ENCODE measurements at regions not wholly inside any gene's neighbourhood (a gene's known extent, or its start where the extent isn't known, plus 50 kb on each side); places are given as distances from the start of the nearest gene placed in this dataset.

- Histone ChIP-seq H3K4ac (ENCODE audit: low read depth, low read length) (no peak overlapping the region), H3K27ac (ENCODE audit: low read depth, low read length) (no peak overlapping the region), H3K27me3 (ENCODE audit: insufficient read depth, low read length) (no peaks in the 10 kb centered on the region), H3K18ac (ENCODE audit: low read length) (no peak overlapping the region), H3K9ac (ENCODE audit: low read length) (no peak overlapping the region), H2BK120ac (ENCODE audit: insufficient read depth, low read length, poor library complexity) (no peak overlapping the region), H2AK5ac (ENCODE audit: low read length) (no peak overlapping the region), H3K79me1 (ENCODE audit: low read length) (no peaks in the 10 kb centered on the region), H4K12ac (ENCODE audit: low read depth, low read length) (no peak overlapping the region), H3K79me2 (ENCODE audit: control insufficient read depth, insufficient read depth, low read length, poor library complexity) (no peaks in the 10 kb centered on the region), H2BK12ac (ENCODE audit: low read length) (no peak overlapping the region), H3K4me2 (ENCODE audit: low read length) (no peak overlapping the region), H3K4me3 (ENCODE audit: low read depth, low read length) (no peak overlapping the region), H2AFZ (ENCODE audit: insufficient read depth, low read length, poor library complexity) (no peak overlapping the region), H4K91ac (ENCODE audit: low read depth, low read length) (no peak overlapping the region), H3K23ac (ENCODE audit: low read length) (no peak overlapping the region), H4K8ac (ENCODE audit: low read depth, low read length) (no peak overlapping the region), H3K4me1 (ENCODE audit: control insufficient read depth in 1 of 2, insufficient read depth in 2 of 2, low read length in 2 of 2) (no peaks in the 10 kb centered on the region), H2BK5ac (ENCODE audit: low read depth, low read length, poor library complexity) (no peak overlapping the region), H3K36me3 (ENCODE audit: control insufficient read depth in 1 of 2, insufficient read depth in 2 of 2, low read length in 2 of 2) (peaks cover 0 to 1% of the 10 kb centered on the region in 2 experiments), H3K14ac (ENCODE audit: low read length) (no peak overlapping the region), H3K9me3 (ENCODE audit: insufficient read depth, low read depth, low read length) (no peaks in the 10 kb centered on the region)
- WGBS (ENCODE audit: extremely low coverage, insufficient coverage, insufficient read length), result no CpG with 5 or more reads among the region's 6 CpGs
- no peak for DNase-seq
Measured at GRCh38 chr2:172339371-172340010, 87.9 kb upstream of the ITGA6 start.

DNA sequence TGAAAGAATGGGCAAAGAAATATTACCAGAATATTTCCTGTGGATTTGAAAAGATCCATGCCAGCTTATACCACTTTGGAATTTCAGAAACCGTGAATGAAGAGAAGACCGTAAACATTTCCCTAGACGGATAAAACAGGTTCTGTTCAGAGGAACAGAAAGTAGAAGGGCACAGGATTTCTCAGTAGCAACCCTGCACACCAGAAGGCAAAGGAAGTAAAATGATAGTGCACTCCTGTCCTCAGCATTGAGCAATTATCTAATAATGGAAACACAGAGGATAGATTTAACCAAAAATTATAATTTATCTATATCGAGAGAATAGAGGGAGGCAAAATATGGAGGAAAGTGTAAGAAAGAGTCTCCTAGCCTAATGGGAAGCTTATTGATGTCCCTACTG is 87.0 kb upstream of the ITGA6 start:
- no peak overlapping the region for H2BK12ac ChIP-seq (ENCODE audit: low read length)
- H3K79me2 ChIP-seq (ENCODE audit: control insufficient read depth, insufficient read depth, low read length, poor library complexity), result no peaks in the 10 kb centered on the region
- H3K4ac ChIP-seq (ENCODE audit: low read depth, low read length), result no peak overlapping the region
- peaks cover 0 to 1% of the 10 kb centered on the region in 2 experiments for H3K36me3 ChIP-seq (ENCODE audit: control insufficient read depth in 1 of 2, insufficient read depth in 2 of 2, low read length in 2 of 2)
- no CpG with 5 or more reads among the region's 4 CpGs for WGBS (ENCODE audit: extremely low coverage, insufficient coverage, insufficient read length)
- H4K8ac ChIP-seq (ENCODE audit: low read depth, low read length), result no peak overlapping the region
- H3K27ac ChIP-seq (ENCODE audit: low read depth, low read length), result no peak overlapping the region
- H3K79me1 ChIP-seq (ENCODE audit: low read length), result no peaks in the 10 kb centered on the region
- H2AK5ac ChIP-seq (ENCODE audit: low read length), result no peak overlapping the region
- H3K4me2 ChIP-seq (ENCODE audit: low read length), result no peak overlapping the region
- H2AFZ ChIP-seq (ENCODE audit: insufficient read depth, low read length, poor library complexity), result no peak overlapping the region
- no peak overlapping the region for H2BK120ac ChIP-seq (ENCODE audit: insufficient read depth, low read length, poor library complexity)
- no peak overlapping the region for H2BK5ac ChIP-seq (ENCODE audit: low read depth, low read length, poor library complexity)
- H3K9me3 ChIP-seq (ENCODE audit: insufficient read depth, low read depth, low read length), result no peaks in the 10 kb centered on the region
- no peak overlapping the region for H4K91ac ChIP-seq (ENCODE audit: low read depth, low read length)
- H4K12ac ChIP-seq (ENCODE audit: low read depth, low read length), result no peak overlapping the region
- H3K14ac ChIP-seq (ENCODE audit: low read length), result no peak overlapping the region
- H3K27me3 ChIP-seq (ENCODE audit: insufficient read depth, low read length), result no peaks in the 10 kb centered on the region
- H3K4me1 ChIP-seq (ENCODE audit: control insufficient read depth in 1 of 2, insufficient read depth in 2 of 2, low read length in 2 of 2), result no peaks in the 10 kb centered on the region
- no peak overlapping the region for H3K18ac ChIP-seq (ENCODE audit: low read length)
- no peak overlapping the region for H3K4me3 ChIP-seq (ENCODE audit: low read depth, low read length)
- H3K23ac ChIP-seq (ENCODE audit: low read length), result no peak overlapping the region
- no peak for DNase-seq
- H3K9ac ChIP-seq (ENCODE audit: low read length), result no peak overlapping the region

DNA sequence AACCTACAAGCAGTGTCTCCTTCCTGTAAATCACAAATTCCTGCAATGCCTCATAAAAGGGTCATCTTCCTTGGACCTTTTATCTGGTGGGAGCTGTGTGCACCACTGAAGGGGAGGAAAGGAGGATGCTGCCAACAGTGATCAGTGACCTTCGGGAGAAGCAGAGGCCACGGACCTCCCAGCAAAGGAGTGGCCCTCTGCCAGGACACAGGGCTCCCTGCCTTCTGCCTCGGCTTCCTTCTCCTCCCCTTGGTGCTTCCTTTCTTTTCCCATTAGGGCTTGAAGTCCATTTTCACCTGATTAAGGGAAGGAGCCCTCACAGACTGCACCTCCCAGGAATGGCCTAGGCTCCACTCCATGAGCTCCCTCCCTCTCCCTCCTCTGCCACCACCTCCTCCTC is 85.3 kb upstream of the ITGA6 start:
- Histone ChIP-seq H4K91ac (ENCODE audit: low read depth, low read length) (no peak overlapping the region), H3K4me3 (ENCODE audit: low read depth, low read length) (no peak overlapping the region), H4K8ac (ENCODE audit: low read depth, low read length) (no peak overlapping the region), H3K79me1 (ENCODE audit: low read length) (no peaks in the 10 kb centered on the region), H2AK5ac (ENCODE audit: low read length) (no peak overlapping the region), H3K9ac (ENCODE audit: low read length) (no peak overlapping the region), H3K79me2 (ENCODE audit: control insufficient read depth, insufficient read depth, low read length, poor library complexity) (no peaks in the 10 kb centered on the region), H3K9me3 (ENCODE audit: insufficient read depth, low read depth, low read length) (no peaks in the 10 kb centered on the region), H3K4me1 (ENCODE audit: control insufficient read depth in 1 of 2, insufficient read depth in 2 of 2, low read length in 2 of 2) (no peaks in the 10 kb centered on the region), H2BK120ac (ENCODE audit: insufficient read depth, low read length, poor library complexity) (no peak overlapping the region), H3K27me3 (ENCODE audit: insufficient read depth, low read length) (no peaks in the 10 kb centered on the region), H4K12ac (ENCODE audit: low read depth, low read length) (no peak overlapping the region), H3K23ac (ENCODE audit: low read length) (no peak overlapping the region), H3K14ac (ENCODE audit: low read length) (no peak overlapping the region), H3K4me2 (ENCODE audit: low read length) (no peak overlapping the region), H2BK12ac (ENCODE audit: low read length) (no peak overlapping the region), H3K4ac (ENCODE audit: low read depth, low read length) (no peak overlapping the region), H3K36me3 (ENCODE audit: control insufficient read depth in 1 of 2, insufficient read depth in 2 of 2, low read length in 2 of 2) (peaks cover 0 to 1% of the 10 kb centered on the region in 2 experiments), H2AFZ (ENCODE audit: insufficient read depth, low read length, poor library complexity) (no peak overlapping the region), H3K18ac (ENCODE audit: low read length) (no peak overlapping the region), H2BK5ac (ENCODE audit: low read depth, low read length, poor library complexity) (no peak overlapping the region), H3K27ac (ENCODE audit: low read depth, low read length) (no peak overlapping the region)
- no CpG with 5 or more reads among the region's 3 CpGs for WGBS (ENCODE audit: extremely low coverage, insufficient coverage, insufficient read length)
- DNase-seq, result no peak

GRCh38 chr2:172342611-172343010 is 84.8 kb upstream of the ITGA6 start:
- H2AK5ac ChIP-seq (ENCODE audit: low read length), result no peak overlapping the region
- WGBS (ENCODE audit: extremely low coverage, insufficient coverage, insufficient read length), result no CpG with 5 or more reads among the region's 3 CpGs

More at GRCh38 chr2:172342611-172343010, 84.8 kb upstream of the ITGA6 start:
- peaks cover 0 to 1% of the 10 kb centered on the region in 2 experiments for H3K36me3 ChIP-seq (ENCODE audit: control insufficient read depth in 1 of 2, insufficient read depth in 2 of 2, low read length in 2 of 2)
- no peak overlapping the region for H2BK12ac ChIP-seq (ENCODE audit: low read length)
- no peaks in the 10 kb centered on the region for H3K27me3 ChIP-seq (ENCODE audit: insufficient read depth, low read length)
- no peaks in the 10 kb centered on the region for H3K9me3 ChIP-seq (ENCODE audit: insufficient read depth, low read depth, low read length)
- no peak overlapping the region for H4K8ac ChIP-seq (ENCODE audit: low read depth, low read length)
- H3K79me2 ChIP-seq (ENCODE audit: control insufficient read depth, insufficient read depth, low read length, poor library complexity), result no peaks in the 10 kb centered on the region
- no peak overlapping the region for H2AFZ ChIP-seq (ENCODE audit: insufficient read depth, low read length, poor library complexity)
- H3K4me3 ChIP-seq (ENCODE audit: low read depth, low read length), result no peak overlapping the region
- no peak overlapping the region for H4K91ac ChIP-seq (ENCODE audit: low read depth, low read length)
- H3K4me1 ChIP-seq (ENCODE audit: control insufficient read depth in 1 of 2, insufficient read depth in 2 of 2, low read length in 2 of 2), result no peaks in the 10 kb centered on the region
- H3K79me1 ChIP-seq (ENCODE audit: low read length), result no peaks in the 10 kb centered on the region
- no peak overlapping the region for H2BK5ac ChIP-seq (ENCODE audit: low read depth, low read length, poor library complexity)
- H3K27ac ChIP-seq (ENCODE audit: low read depth, low read length), result no peak overlapping the region
- no peak overlapping the region for H3K9ac ChIP-seq (ENCODE audit: low read length)
- no peak overlapping the region for H3K18ac ChIP-seq (ENCODE audit: low read length)
- H3K4ac ChIP-seq (ENCODE audit: low read depth, low read length), result no peak overlapping the region
- no peak overlapping the region for H3K23ac ChIP-seq (ENCODE audit: low read length)
- no peak overlapping the region for H3K4me2 ChIP-seq (ENCODE audit: low read length)
- no peak overlapping the region for H2BK120ac ChIP-seq (ENCODE audit: insufficient read depth, low read length, poor library complexity)
- H3K14ac ChIP-seq (ENCODE audit: low read length), result no peak overlapping the region
- DNase-seq, result no peak
- no peak overlapping the region for H4K12ac ChIP-seq (ENCODE audit: low read depth, low read length)
